DOHH2 (cell line): ENCODE measurements at regions not wholly inside any gene's neighbourhood (a gene's known extent, or its start where the extent isn't known, plus 50 kb on each side); places are given as distances from the start of the nearest gene placed in this dataset.
"Not testable (repeated sequence)": the region's sequence is repeated elsewhere in the genome, so short reads cannot be mapped to it uniquely, and the experiment has no call there.

Experiments used
- EZH2phosphoT487 ChIP-seq: fragments of 200-600 bp; sonication (generic); IDR thresholded peaks from 2 replicates; pipeline ENCODE4 v1.6.1; 2017; ENCODE audit warnings: borderline replicate concordance, mild to moderate bottlenecking, antibody characterized with exemption, low read length, moderate library complexity, mixed read lengths
- TF ChIP-seq, protein P1 (sequence below): fragments of 200-600 bp; sonication (generic); IDR thresholded peaks from one replicate; pipeline ENCODE4 v1.5.1; 2014; ENCODE audit warnings: antibody characterized with exemption, mild to moderate bottlenecking, low read depth, low read length; ENCODE audit not compliant: poor library complexity, severe bottlenecking

GRCh38 chr2:186427017-186427350 lies 59.1 kb upstream of the ZC3H15 start:
- TF ChIP-seq, protein P1, sequence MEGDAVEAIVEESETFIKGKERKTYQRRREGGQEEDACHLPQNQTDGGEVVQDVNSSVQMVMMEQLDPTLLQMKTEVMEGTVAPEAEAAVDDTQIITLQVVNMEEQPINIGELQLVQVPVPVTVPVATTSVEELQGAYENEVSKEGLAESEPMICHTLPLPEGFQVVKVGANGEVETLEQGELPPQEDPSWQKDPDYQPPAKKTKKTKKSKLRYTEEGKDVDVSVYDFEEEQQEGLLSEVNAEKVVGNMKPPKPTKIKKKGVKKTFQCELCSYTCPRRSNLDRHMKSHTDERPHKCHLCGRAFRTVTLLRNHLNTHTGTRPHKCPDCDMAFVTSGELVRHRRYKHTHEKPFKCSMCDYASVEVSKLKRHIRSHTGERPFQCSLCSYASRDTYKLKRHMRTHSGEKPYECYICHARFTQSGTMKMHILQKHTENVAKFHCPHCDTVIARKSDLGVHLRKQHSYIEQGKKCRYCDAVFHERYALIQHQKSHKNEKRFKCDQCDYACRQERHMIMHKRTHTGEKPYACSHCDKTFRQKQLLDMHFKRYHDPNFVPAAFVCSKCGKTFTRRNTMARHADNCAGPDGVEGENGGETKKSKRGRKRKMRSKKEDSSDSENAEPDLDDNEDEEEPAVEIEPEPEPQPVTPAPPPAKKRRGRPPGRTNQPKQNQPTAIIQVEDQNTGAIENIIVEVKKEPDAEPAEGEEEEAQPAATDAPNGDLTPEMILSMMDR, result not testable (repeated sequence)
- TF ChIP-seq EZH2phosphoT487, result not testable (repeated sequence)
